ENCODE measurements at regions not wholly inside any gene's neighbourhood (a gene's known extent, or its start where the extent isn't known, plus 50 kb on each side); places are given as distances from the start of the nearest gene placed in this dataset.
"Not testable (repeated sequence)": the region's sequence is repeated elsewhere in the genome, so short reads cannot be mapped to it uniquely, and the experiment has no call there.

DNA sequence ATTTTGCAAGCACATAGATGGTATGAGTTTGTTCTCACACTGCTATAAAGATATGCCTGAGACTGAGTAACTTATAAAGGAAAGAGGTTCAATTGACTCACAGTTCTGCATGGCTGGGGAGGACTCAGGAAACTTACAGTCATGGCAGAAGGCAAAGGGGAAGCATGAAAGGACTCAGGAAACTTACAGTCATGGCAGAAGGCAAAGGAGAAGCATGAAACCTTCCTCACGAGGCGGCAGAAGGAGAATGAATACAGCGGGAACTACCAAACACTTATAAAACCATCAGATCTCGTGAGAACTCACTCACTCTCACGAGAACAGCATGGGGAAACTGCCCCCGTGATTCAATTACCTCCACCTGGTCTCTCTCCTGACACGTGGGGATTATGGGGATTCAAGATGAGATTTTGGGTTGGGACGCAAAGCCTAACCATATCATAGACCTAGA, 101.9 kb upstream of the NCOR2 start:
- POLR2A ChIA-PET; H3K4me1 Mint-ChIP-seq; H3K27ac Mint-ChIP-seq; H3K36me3 Mint-ChIP-seq (ENCODE audit: low read depth); H3K9me3 Mint-ChIP-seq; DNase-seq; H3K27me3 Mint-ChIP-seq; H3K4me3 Mint-ChIP-seq: not testable (repeated sequence)
- CTCF ChIA-PET = interaction anchor here (1.2 kb wide), 1 partner anchor 17 kb away, joined by 3 read pairs; no protein-coding TSS in a partner anchor

DNA sequence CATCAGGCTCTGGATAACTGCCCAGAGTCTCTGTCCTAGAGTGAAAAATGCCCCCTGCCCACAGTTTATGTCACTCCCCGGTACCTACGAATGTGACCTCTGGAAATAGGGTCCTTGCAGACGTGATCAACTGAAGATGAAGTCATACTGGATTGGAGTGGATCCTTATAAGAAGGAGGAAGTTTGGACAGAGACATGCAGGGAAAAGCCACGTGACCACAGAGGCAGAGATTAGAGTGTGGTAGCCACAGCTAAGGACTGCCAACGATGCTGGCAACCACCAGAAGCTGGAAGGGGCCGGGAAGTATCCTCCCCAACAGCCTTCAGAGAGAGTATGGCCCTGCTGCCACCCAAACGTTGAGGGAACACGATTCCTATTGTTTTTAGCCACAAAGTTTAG, 101.2 kb upstream of the NCOR2 start:
- H3K4me1 Mint-ChIP-seq = no peaks in the 10 kb centered on the region
- no peak overlapping the region for H3K27ac Mint-ChIP-seq
- H3K4me3 Mint-ChIP-seq = no peak overlapping the region
- peaks cover 8% of the 10 kb centered on the region for H3K9me3 Mint-ChIP-seq
- ChIA-PET POLR2A (no interaction called here), CTCF (interaction anchor here (1.2 kb wide), 1 partner anchor 17 kb away, joined by 3 read pairs; no protein-coding TSS in a partner anchor)
- no peaks in the 10 kb centered on the region for H3K27me3 Mint-ChIP-seq
- no peak for DNase-seq
- no peaks in the 10 kb centered on the region for H3K36me3 Mint-ChIP-seq (ENCODE audit: low read depth)

DNA sequence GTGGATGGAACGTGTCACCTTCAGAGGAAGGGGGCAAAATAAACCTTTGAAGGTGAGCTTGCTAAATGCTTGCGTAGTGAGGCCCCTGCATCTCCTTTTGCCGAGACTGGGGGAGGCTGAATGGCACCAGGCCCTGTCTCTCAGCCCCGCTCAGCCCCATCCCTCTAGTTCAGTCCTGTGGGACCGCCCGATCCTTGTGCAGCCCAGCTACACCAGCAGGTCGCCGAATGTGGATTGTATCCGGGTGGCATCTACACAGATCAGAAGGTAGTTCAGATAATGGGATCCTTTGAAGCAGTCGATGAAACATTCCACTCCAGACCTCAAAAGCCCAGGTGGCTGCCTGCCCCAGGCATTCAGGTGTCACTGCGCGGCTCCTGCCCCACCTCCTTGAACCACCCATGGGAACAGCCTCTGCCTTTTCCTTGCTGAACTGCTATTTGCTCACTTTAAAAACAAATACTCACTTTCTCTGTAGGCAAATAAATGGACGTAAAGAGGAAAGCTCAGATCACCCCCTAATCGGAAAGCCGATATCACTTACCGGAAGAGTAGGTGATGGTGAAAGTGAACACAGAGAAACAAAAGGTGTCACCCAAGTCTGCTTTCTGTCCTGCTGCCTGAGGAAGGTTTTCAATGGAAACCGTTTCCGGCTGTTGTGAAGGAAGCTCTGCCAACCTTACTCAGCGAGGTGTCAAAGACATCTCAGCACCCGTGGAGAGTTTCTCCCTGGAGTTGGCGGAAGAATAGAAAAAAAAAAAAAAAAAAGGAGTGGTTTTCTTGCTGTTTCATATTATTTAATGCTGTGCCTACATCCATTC, 100.3 kb upstream of the NCOR2 start:
- Mint-ChIP-seq H3K4me3 (no peak overlapping the region), H3K4me1 (no peaks in the 10 kb centered on the region), H3K36me3 (ENCODE audit: low read depth) (no peaks in the 10 kb centered on the region), H3K9me3 (peaks cover 11% of the 10 kb centered on the region), H3K27ac (no peak overlapping the region), H3K27me3 (no peaks in the 10 kb centered on the region)
- DNase-seq = no peak
- ChIA-PET POLR2A (no interaction called here), CTCF (interaction anchor here (1.4 kb wide), 1 partner anchor 12 kb away, joined by 3 read pairs; no protein-coding TSS in a partner anchor)

DNA sequence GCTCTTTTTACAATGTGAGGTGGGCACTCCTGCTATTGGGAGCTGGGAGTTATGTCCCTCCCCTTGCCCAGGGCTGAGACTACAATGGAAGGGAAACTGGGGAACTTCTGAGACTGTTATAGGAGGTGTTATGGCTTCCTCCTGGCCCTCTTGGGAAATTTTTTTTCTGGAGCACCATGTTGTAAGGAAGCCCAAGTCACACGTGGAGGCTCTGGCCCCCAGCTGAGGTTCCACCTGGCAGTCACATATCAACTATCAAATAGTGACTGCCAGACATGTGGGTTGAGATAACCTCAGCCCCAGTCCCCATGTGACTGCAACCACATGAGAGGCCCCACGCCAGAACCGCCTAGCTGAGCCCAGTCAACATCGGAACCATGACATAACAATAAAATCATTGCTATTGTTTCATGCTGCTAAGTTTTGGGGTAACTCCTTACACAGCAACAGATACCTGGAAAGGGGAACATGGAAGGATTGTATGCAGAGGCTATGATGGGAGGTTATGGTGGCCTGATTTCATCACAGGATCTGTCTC, 99.4 kb upstream of the NCOR2 start:
- no peaks in the 10 kb centered on the region for H3K27me3 Mint-ChIP-seq
- ChIA-PET CTCF (interaction anchor here (1.0 to 1.4 kb wide), 2 partner anchors 13 to 27 kb away, joined by 3 to 5 read pairs; no protein-coding TSS in a partner anchor), POLR2A (no interaction called here)
- H3K36me3 Mint-ChIP-seq (ENCODE audit: low read depth) = no peaks in the 10 kb centered on the region
- peaks cover 11% of the 10 kb centered on the region for H3K9me3 Mint-ChIP-seq
- no peak overlapping the region for H3K27ac Mint-ChIP-seq
- H3K4me3 Mint-ChIP-seq = no peak overlapping the region
- H3K4me1 Mint-ChIP-seq = no peaks in the 10 kb centered on the region
- DNase-seq = no peak

- ChIA-PET CTCF (no interaction called here), POLR2A (no interaction called here)
- Mint-ChIP-seq H3K9me3 (peaks cover 11% of the 10 kb centered on the region), H3K27ac (no peak overlapping the region), H3K36me3 (ENCODE audit: low read depth) (no peaks in the 10 kb centered on the region), H3K4me1 (no peaks in the 10 kb centered on the region), H3K27me3 (no peaks in the 10 kb centered on the region), H3K4me3 (no peak overlapping the region)
- DNase-seq = no peak
These were observed 98.1 kb upstream of the NCOR2 start for GRCh38 chr12:124665511-124665910.

- H3K27ac Mint-ChIP-seq = no peak overlapping the region
- no peaks in the 10 kb centered on the region for H3K36me3 Mint-ChIP-seq (ENCODE audit: low read depth)
- no peak overlapping the region for H3K4me3 Mint-ChIP-seq
- ChIA-PET CTCF (interaction anchor here (1.3 kb wide), 1 partner anchor 13 kb away, joined by 3 read pairs; no protein-coding TSS in a partner anchor), POLR2A (no interaction called here)
- H3K9me3 Mint-ChIP-seq = peaks cover 11% of the 10 kb centered on the region
- no peaks in the 10 kb centered on the region for H3K27me3 Mint-ChIP-seq
- DNase-seq = no peak
- H3K4me1 Mint-ChIP-seq = no peaks in the 10 kb centered on the region
These were observed 97.1 kb upstream of the NCOR2 start for GRCh38 chr12:124664395-124665111.

GRCh38 chr12:124663771-124664366, 96.5 kb upstream of the NCOR2 start:
- Mint-ChIP-seq H3K4me1 (no peaks in the 10 kb centered on the region), H3K4me3 (no peak overlapping the region), H3K27ac (no peak overlapping the region), H3K9me3 (peaks cover 11% of the 10 kb centered on the region), H3K27me3 (no peaks in the 10 kb centered on the region), H3K36me3 (ENCODE audit: low read depth) (no peaks in the 10 kb centered on the region)
- ChIA-PET POLR2A (no interaction called here), CTCF (interaction anchor here (1.3 kb wide), 1 partner anchor 13 kb away, joined by 3 read pairs; no protein-coding TSS in a partner anchor)
- no peak for DNase-seq

DNA sequence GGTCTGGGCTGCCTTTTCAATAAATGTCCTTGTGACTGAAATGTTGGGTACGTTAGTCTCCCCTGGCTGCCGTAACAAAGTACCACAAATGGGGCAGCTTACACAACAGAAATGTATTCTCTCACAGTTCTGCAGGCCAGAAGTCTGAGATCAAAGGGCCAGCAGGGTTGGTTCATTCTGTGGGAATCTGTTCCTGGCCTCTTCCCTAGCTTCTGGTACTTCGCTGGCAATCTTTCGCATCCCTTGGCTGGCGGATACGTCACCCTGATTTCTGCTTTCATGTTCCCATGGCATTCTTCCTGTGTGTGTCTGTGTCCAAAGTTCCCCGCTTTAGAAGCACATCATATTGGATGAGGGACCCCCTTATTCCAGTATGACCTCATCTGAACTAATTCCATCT, 95.8 kb upstream of the NCOR2 start:
- ChIA-PET CTCF (no interaction called here), POLR2A (no interaction called here)
- peaks cover 1% of the 10 kb centered on the region for H3K27me3 Mint-ChIP-seq
- no peak overlapping the region for H3K27ac Mint-ChIP-seq
- DNase-seq = no peak
- H3K4me1 Mint-ChIP-seq = no peaks in the 10 kb centered on the region
- H3K4me3 Mint-ChIP-seq = no peak overlapping the region
- peaks cover 11% of the 10 kb centered on the region for H3K9me3 Mint-ChIP-seq
- H3K36me3 Mint-ChIP-seq (ENCODE audit: low read depth) = no peaks in the 10 kb centered on the region

DNA sequence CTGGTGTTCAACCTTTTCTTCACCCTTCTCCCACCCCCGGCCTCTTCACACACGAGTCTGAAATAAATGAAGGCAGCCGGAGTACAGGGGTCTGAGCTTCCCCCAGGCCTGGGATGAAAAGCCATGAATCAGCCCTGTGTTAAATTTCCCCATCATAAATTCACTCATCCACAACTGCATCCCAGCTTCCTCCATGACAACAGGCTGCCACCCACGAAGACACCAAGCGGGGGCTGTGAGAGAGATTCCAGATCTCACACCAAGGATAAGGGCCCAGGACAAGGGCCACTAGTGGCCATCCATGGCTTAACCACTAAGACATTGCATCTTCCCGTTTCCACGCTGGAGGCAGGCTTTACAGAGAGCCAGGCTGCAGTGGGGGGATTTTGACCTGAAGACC, 93.9 kb upstream of the NCOR2 start:
- no peak for DNase-seq
- ChIA-PET POLR2A (no interaction called here), CTCF (interaction anchor here (0.8 to 1.7 kb wide), 2 partner anchors 12 to 21 kb away, joined by 3 read pairs; no protein-coding TSS in a partner anchor)
- Mint-ChIP-seq H3K27me3 (peaks cover 2% of the 10 kb centered on the region), H3K27ac (no peak overlapping the region), H3K36me3 (ENCODE audit: low read depth) (no peaks in the 10 kb centered on the region), H3K4me3 (no peak overlapping the region), H3K4me1 (no peaks in the 10 kb centered on the region), H3K9me3 (peaks cover 11% of the 10 kb centered on the region)

GRCh38 chr12:124660851-124661250, 93.4 kb upstream of the NCOR2 start:
- peaks cover 2% of the 10 kb centered on the region for H3K27me3 Mint-ChIP-seq
- H3K27ac Mint-ChIP-seq = no peak overlapping the region
- no peaks in the 10 kb centered on the region for H3K4me1 Mint-ChIP-seq
- peaks cover 8% of the 10 kb centered on the region for H3K9me3 Mint-ChIP-seq
- no peak for DNase-seq
- CTCF ChIA-PET = no interaction called here
- H3K36me3 Mint-ChIP-seq (ENCODE audit: low read depth) = no peaks in the 10 kb centered on the region
- POLR2A ChIA-PET = no interaction called here
- H3K4me3 Mint-ChIP-seq = no peak overlapping the region

GRCh38 chr12:124658806-124659402, 91.5 kb upstream of the NCOR2 start:
- Mint-ChIP-seq H3K36me3 (ENCODE audit: low read depth) (no peaks in the 10 kb centered on the region), H3K4me3 (no peak overlapping the region), H3K4me1 (no peaks in the 10 kb centered on the region), H3K27me3 (peaks cover 4% of the 10 kb centered on the region), H3K9me3 (peaks cover 3% of the 10 kb centered on the region), H3K27ac (no peak overlapping the region)
- no peak for DNase-seq
- ChIA-PET POLR2A (no interaction called here), CTCF (no interaction called here)

- no peak for DNase-seq
- ChIA-PET CTCF (interaction anchor here (1.1 to 1.3 kb wide), 2 partner anchors 10 to 35 kb away, joined by 3 read pairs; no protein-coding TSS in a partner anchor), POLR2A (no interaction called here)
- Mint-ChIP-seq H3K4me1 (no peaks in the 10 kb centered on the region), H3K4me3 (no peak overlapping the region), H3K27me3 (peaks cover 7% of the 10 kb centered on the region), H3K27ac (no peak overlapping the region), H3K9me3 (peaks cover under 1% of the 10 kb centered on the region), H3K36me3 (ENCODE audit: low read depth) (no peaks in the 10 kb centered on the region)
These were observed 90.9 kb upstream of the NCOR2 start for GRCh38 chr12:124658302-124658701.

Measured in activated CD4-positive, alpha-beta T cell treated with anti-CD3 and anti-CD28 coated beads, Interleukin-2, amount 10 ng/mL, durations not matched to agents 7 days and 5 days (primary cell).